Middle frontal gyrus (tissue), 1 donor: ENCODE measurements at regions not wholly inside any gene's neighbourhood (a gene's known extent, or its start where the extent isn't known, plus 50 kb on each side); places are given as distances from the start of the nearest gene placed in this dataset.

Source experiments
- DNase-seq: peaks from one replicate; pipeline ENCODE4 v3.0.0-alpha.2; 2015; ENCODE audit warnings: low spot score; ENCODE audit errors: extremely low spot score

DNA sequence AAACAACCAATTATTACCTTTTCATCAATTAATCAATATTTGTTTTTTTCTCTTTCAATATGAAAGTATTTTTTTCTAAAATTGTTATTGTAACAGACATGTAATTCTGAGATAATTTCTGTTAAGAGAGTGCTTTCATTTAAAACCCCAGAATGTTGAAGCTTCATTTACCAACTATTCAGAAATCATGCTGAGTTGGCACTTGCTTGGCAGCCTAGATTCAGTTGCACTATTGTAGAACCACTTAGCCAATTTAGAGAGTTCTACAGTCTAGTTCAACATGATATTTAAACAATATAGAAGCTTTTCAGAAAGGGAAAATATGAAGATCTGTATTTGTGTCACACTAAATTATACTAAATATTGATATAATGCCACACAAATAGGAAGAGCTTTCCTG, 56.1 kb upstream of the NKAIN2 start:
- no peak for DNase-seq

DNA sequence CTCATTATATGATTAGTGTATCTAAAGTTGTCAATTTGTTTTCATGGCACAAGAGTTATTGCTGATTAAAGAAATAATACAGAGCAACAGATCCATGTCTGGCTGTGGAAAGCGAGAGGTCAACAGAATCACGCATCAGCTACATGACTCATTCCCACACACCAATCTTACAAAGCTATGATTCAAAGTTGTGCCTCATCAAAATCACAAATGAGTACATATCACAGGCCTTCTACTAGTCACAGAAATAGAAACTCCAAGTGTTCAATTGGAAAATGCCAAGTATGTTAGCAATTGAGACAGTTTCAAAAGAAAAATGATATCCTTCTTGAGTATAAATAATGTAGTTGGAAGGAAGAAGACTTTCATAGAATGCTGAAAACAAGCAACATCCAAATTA, 57.8 kb upstream of the NKAIN2 start:
- DNase-seq = peak; percentile 10

DNA sequence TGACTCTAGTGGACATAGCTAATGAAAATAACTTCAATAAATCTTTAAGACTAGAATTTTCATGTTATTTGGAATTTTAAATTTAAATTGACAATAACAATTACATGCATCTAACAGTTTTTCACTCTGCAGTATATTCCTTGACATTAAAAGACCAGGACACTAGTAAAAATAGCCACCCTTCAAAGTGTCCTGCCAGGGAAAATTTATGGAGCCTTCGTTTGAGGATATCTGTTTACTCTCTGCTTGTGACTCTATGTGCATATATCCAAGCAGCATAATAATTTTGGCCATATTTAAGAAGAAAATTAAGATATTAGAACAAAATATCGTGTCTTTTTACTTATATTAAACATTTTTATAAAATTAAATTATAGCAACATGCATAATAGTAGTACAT, 58.8 kb upstream of the NKAIN2 start:
- no peak for DNase-seq

GRCh38 chr6:123742626-123743025, 61.0 kb upstream of the NKAIN2 start:
- no peak for DNase-seq

DNA sequence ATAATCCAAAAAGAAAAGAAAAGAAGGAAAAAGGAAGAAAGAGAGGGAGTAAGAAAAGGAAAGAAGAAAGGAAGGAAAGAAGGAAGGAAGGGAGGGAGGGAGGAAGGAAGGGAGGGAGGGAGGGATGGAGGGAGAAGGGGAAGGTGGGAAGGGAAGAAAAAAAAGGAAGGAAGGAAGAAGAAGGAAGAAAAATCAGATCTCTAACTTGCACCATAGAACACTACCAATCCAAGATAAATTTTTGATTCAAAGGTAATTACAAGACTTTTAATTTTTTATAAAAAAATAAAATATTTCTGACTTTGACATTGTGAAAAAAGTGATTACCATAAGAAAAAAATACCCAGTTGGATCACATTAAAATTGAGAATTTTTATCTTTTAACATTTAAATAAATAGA, 70.5 kb upstream of the NKAIN2 start:
- DNase-seq = no peak

GRCh38 chr6:123716506-123716905, 79.8 kb upstream of the TRDN start:
- DNase-seq = no peak

- DNase-seq = no peak
These were observed 78.5 kb upstream of the TRDN start for GRCh38 chr6:123715006-123715863.

- no peak for DNase-seq
These were observed 76.1 kb upstream of the TRDN start for GRCh38 chr6:123712831-123713230.

DNA sequence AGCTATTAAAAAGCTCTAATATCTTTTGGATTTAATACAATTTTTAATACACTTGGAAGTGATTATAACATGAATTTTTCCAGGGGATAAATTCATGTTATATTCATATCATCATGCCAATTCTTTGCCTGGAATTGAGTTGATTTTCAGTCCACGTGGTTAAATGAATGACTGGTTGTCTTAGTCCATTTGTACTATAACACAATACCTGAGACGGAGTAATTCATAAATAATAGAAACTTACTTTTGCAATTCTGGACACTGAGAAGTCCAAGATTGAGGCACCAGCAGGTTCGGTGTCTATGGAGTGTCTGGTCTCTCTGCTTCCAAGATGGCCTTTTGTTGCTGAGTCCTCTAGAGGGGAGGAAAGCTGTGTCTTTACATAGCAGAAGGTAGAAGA, 66.2 kb upstream of the TRDN start:
- DNase-seq = no peak

DNA sequence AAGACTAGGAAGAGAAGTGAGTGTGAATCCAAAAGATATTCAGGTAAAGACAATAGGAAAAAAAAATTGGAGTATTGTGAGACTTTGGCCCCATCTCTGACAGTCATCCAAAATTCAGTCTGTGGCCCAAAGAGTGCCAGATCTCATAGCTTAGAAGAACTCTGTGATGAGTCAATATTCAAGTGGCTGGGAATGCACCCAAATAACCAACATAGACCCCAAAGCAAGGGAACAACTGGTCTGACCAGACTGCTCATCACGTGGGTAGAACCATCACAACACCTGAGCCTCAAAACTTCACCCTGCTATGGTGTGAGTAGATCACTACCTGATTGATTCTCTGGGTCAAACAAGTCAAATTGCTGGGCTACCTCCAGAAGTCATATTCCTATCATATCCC, 51.1 kb upstream of the TRDN start:
- DNase-seq = no peak
